Glomerular visceral epithelial cell (primary cell): ENCODE measurements at regions not wholly inside any gene's neighbourhood (a gene's known extent, or its start where the extent isn't known, plus 50 kb on each side); places are given as distances from the start of the nearest gene placed in this dataset.

Experiments used
- DNase-seq: peaks from one replicate; pipeline ENCODE4 v3.0.0-alpha.2; 2016; ENCODE audit errors: extremely low spot score

- peak; percentile 10 for DNase-seq
These were observed 50.9 kb upstream of the PKP2 start for GRCh38 chr12:32947206-32948067.

DNA sequence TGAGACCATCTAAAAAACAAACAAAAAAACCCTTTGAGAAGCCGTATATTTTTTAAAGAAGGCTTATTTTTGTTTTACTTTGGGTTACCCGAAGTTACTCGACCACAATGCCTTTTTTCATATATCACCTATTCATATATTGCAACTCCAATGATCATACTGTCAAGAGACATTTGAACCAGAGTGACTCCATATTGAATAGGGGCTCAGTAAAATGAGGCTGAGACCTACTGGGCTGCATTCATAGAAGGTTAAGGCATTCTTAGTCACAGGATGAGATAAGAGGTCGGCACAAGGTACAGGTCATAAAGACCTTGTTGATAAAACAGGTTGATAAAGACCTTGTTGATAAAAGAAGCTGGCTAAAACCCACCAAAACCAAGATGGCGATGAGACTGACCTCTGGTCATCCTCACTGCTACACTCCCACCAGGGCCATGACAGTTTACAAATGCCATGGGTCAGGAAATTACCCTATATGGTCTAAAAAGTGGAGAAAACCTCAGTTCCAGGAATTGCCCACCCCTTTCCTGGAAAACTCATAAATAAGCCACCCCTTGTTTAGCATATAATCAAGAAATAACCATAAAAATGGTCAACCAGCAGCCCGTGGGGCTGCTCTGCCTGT is 50.0 kb upstream of the PKP2 start:
- no peak for DNase-seq
